Uterus (tissue), 2 donors: ENCODE measurements at regions not wholly inside any gene's neighbourhood (a gene's known extent, or its start where the extent isn't known, plus 50 kb on each side); places are given as distances from the start of the nearest gene placed in this dataset.

ENCODE experiments used
- CTCF ChIP-seq, 4 experiments: fragments of 200-600 bp in 2 of 4; fragments of 450-650 bp in 2 of 4; sonication (generic) in 2 of 4; IDR thresholded peaks; one replicate each; pipeline ENCODE4 v1.5.1; 2016 to 2019; ENCODE audit warnings: antibody characterized with exemption in 4 of 4, mild to moderate bottlenecking in 2 of 4, moderate library complexity in 1 of 4
- POLR2A ChIP-seq, 2 donors: fragments of 450-650 bp; IDR thresholded peaks; one replicate each; pipeline ENCODE4 v1.6.1; 2016; ENCODE audit warnings: antibody characterized with exemption in 2 of 2, mild to moderate bottlenecking in 1 of 2, moderate library complexity in 1 of 2

- TF ChIP-seq CTCF (IDR thresholded peaks at IDR 0.05) (no peak), POLR2A (IDR thresholded peaks at IDR 0.05) (no peak)
Observed at GRCh38 chr9:22740781-22741180, 294.2 kb downstream of the DMRTA1 start.
